Esophagus muscularis mucosa (tissue), 4 donors: ENCODE measurements at regions not wholly inside any gene's neighbourhood (a gene's known extent, or its start where the extent isn't known, plus 50 kb on each side); places are given as distances from the start of the nearest gene placed in this dataset.

ENCODE experiments used
- CTCF ChIP-seq, 3 experiments: fragments of 200-600 bp in 2 of 3; fragments of 450-650 bp in 1 of 3; sonication (generic) in 2 of 3; IDR thresholded peaks; one replicate each; pipeline ENCODE4 v1.5.1; 2017 to 2019; ENCODE audit warnings: antibody characterized with exemption in 3 of 3, mild to moderate bottlenecking in 2 of 3, moderate library complexity in 1 of 3
- EP300 ChIP-seq: sonication (generic); formaldehyde crosslinking; IDR thresholded peaks from one replicate; pipeline ENCODE4 v1.6.1; 2017; ENCODE audit warnings: antibody characterized with exemption
- POLR2A ChIP-seq: fragments of 450-650 bp; IDR thresholded peaks from one replicate; pipeline ENCODE4 v1.6.1; 2017; ENCODE audit warnings: antibody characterized with exemption, moderate library complexity, mild to moderate bottlenecking, low read depth
- POLR2AphosphoS5 ChIP-seq, 2 donors: sonication (generic); formaldehyde crosslinking; IDR thresholded peaks; one replicate each; pipeline ENCODE4 v1.6.1; 2017; ENCODE audit warnings: antibody characterized with exemption in 2 of 2

GRCh38 chr13:85163063-85163462 is 636.2 kb downstream of the SLITRK6 start:
- TF ChIP-seq CTCF (IDR thresholded peaks at IDR 0.05) = no peak
- TF ChIP-seq POLR2AphosphoS5 (IDR thresholded peaks at IDR 0.05) = no peak
- TF ChIP-seq EP300 = no peak
- no peak for TF ChIP-seq POLR2A
